ENCODE measurements at regions not wholly inside any gene's neighbourhood (a gene's known extent, or its start where the extent isn't known, plus 50 kb on each side); places are given as distances from the start of the nearest gene placed in this dataset.

GRCh38 chr3:84536916-84537315 is 421.9 kb upstream of the CADM2 start:
- CTCF ChIA-PET, result no interaction called here
- H3K9ac ChIP-seq (ENCODE audit: low read depth, low read length), result no peak overlapping the region
- BruUV-seq (replicated peaks), result no TSS peak
- H3K56ac ChIP-seq (ENCODE audit: extremely low read depth, insufficient read depth, low read length), result no peak overlapping the region
- H4K8ac ChIP-seq (ENCODE audit: low read depth in 2 of 2, low read length in 2 of 2), result no peak overlapping the region
- no peak overlapping the region for H3K4ac ChIP-seq (ENCODE audit: low read depth, low read length)
- no peaks in the 10 kb centered on the region for H3K9me1 ChIP-seq (ENCODE audit: insufficient read depth, low read length)
- H4K5ac ChIP-seq (ENCODE audit: low read depth, low read length), result no peak overlapping the region
- no peaks in the 10 kb centered on the region for H4K20me1 ChIP-seq (ENCODE audit: insufficient read depth, low read length)
- H2AFZ ChIP-seq (replicated peaks; ENCODE audit: low read length, poor library complexity), result no peak overlapping the region
- no peak overlapping the region for H3K14ac ChIP-seq (replicated peaks; ENCODE audit: low read depth, low read length)
- TF ChIP-seq MAZ (IDR thresholded peaks at IDR 0.05; ENCODE audit: borderline replicate concordance, low read depth, low read length), result no peak
- no peak for TF ChIP-seq SMC3 (IDR thresholded peaks at IDR 0.05; ENCODE audit: low read depth, low read length)
- TF ChIP-seq, protein P1, sequence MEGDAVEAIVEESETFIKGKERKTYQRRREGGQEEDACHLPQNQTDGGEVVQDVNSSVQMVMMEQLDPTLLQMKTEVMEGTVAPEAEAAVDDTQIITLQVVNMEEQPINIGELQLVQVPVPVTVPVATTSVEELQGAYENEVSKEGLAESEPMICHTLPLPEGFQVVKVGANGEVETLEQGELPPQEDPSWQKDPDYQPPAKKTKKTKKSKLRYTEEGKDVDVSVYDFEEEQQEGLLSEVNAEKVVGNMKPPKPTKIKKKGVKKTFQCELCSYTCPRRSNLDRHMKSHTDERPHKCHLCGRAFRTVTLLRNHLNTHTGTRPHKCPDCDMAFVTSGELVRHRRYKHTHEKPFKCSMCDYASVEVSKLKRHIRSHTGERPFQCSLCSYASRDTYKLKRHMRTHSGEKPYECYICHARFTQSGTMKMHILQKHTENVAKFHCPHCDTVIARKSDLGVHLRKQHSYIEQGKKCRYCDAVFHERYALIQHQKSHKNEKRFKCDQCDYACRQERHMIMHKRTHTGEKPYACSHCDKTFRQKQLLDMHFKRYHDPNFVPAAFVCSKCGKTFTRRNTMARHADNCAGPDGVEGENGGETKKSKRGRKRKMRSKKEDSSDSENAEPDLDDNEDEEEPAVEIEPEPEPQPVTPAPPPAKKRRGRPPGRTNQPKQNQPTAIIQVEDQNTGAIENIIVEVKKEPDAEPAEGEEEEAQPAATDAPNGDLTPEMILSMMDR (conservative IDR thresholded peaks at IDR 0.05; ENCODE audit: low read depth, low read length), result no peak
- TF ChIP-seq RCOR1 (IDR thresholded peaks at IDR 0.05; ENCODE audit: insufficient replicate concordance, low read length), result no peak
- no peak for TF ChIP-seq BHLHE40 (IDR thresholded peaks at IDR 0.05; ENCODE audit: low read depth, low read length)
- no peak for TF ChIP-seq ELK1 (IDR thresholded peaks at IDR 0.05; ENCODE audit: borderline replicate concordance, low read depth, low read length)
- TF ChIP-seq RFX5 (IDR thresholded peaks at IDR 0.05; ENCODE audit: low read depth, low read length), result no peak
- TF ChIP-seq RAD21 (IDR thresholded peaks at IDR 0.05; ENCODE audit: low read length), result no peak
- no peak for TF ChIP-seq FOS (IDR thresholded peaks at IDR 0.05; ENCODE audit: low read depth, low read length)
- no peak for TF ChIP-seq CHD1 (IDR thresholded peaks at IDR 0.05; ENCODE audit: low read depth, low read length)
- TF ChIP-seq USF2 (IDR thresholded peaks at IDR 0.05; ENCODE audit: low read depth, low read length), result no peak
- no peak for TF ChIP-seq CEBPB (IDR thresholded peaks at IDR 0.05; ENCODE audit: low read depth, low read length)
- no peak for TF ChIP-seq POLR2A (IDR thresholded peaks at IDR 0.05; ENCODE audit: low read depth, low read length)
- no peak for TF ChIP-seq NFE2L2 (IDR thresholded peaks at IDR 0.05; ENCODE audit: low read depth, low read length)
- no peak for TF ChIP-seq MAFK (IDR thresholded peaks at IDR 0.05; ENCODE audit: low read depth, low read length)
- TF ChIP-seq MXI1 (IDR thresholded peaks at IDR 0.05; ENCODE audit: borderline replicate concordance, low read depth, low read length), result no peak
- no peak for ATAC-seq (ENCODE audit: low read depth)
- no peak overlapping the region for H3K18ac ChIP-seq (ENCODE audit: low read depth, low read length)
- WGBS, 2 experiments (ENCODE audit: extremely low coverage in 2 of 2, insufficient read length in 1 of 2), result 18% methylated on average over 3 of the region's 3 CpGs; no CpG with 5 or more reads in 1 of the 2 experiments
- intact Hi-C loops (cut with micrococcal nuclease) (no loop called here), dilution Hi-C loops (cut with HindIII; ENCODE audit: low sequenced_read_pairs, unreplicated experiment) (no loop called here), in situ Hi-C loops (cut with MboI; ENCODE audit: low sequenced_read_pairs) (no loop called here)
- no peak overlapping the region for H3K27ac ChIP-seq (ENCODE audit: insufficient read depth, low read length)
- no peak overlapping the region for H2BK20ac ChIP-seq (ENCODE audit: low read depth, low read length)
- H2AK9ac ChIP-seq (replicated peaks; ENCODE audit: low read depth, low read length, poor library complexity), result no peak overlapping the region
- H2AK5ac ChIP-seq (ENCODE audit: low read depth, low read length), result no peak overlapping the region
- H3K27me3 ChIP-seq (ENCODE audit: control insufficient read depth, insufficient read depth, low read length), result no peaks in the 10 kb centered on the region
- H3K36me3 ChIP-seq (ENCODE audit: control insufficient read depth, insufficient read depth, low read length), result no peaks in the 10 kb centered on the region
- DNase-seq, result no peak
- no peak overlapping the region for H3K4me3 ChIP-seq (ENCODE audit: insufficient read depth, low read depth, low read length)
- POLR2A ChIA-PET (ENCODE audit: unreplicated experiment), result no interaction called here
- H3K9me3 ChIP-seq (ENCODE audit: control insufficient read depth, insufficient read depth, low read length), result peaks cover 5% of the 10 kb centered on the region
- no peak overlapping the region for H3K4me2 ChIP-seq (ENCODE audit: low read depth, low read length)
- H3K79me1 ChIP-seq (ENCODE audit: low read depth in 1 of 2, low read length in 2 of 2), result no peaks in the 10 kb centered on the region
- no peak overlapping the region for H2BK120ac ChIP-seq (ENCODE audit: low read depth, low read length)
- H3K4me1 ChIP-seq (ENCODE audit: control insufficient read depth, insufficient read depth, low read length), result no peaks in the 10 kb centered on the region
- no peak overlapping the region for H4K91ac ChIP-seq (ENCODE audit: insufficient read depth, low read depth, low read length)
- no peak overlapping the region for H2BK5ac ChIP-seq (ENCODE audit: low read depth, low read length, poor library complexity, severe bottlenecking)
- no peak overlapping the region for H3K23ac ChIP-seq (ENCODE audit: low read depth, low read length)
- H2BK15ac ChIP-seq (ENCODE audit: low read depth, low read length), result no peak overlapping the region

Measured in IMR-90 (cell line).